A673 (cell line): ENCODE measurements at regions not wholly inside any gene's neighbourhood (a gene's known extent, or its start where the extent isn't known, plus 50 kb on each side); places are given as distances from the start of the nearest gene placed in this dataset.

ENCODE experiments used
- BruUV-seq: library from RNA; stranded (reverse); fragments of 400-500 nt; replicated peaks from 2 replicates; lab custom pipeline; 2021; lab: Mats Ljungman, UMichigan
- CTCF ChIA-PET: fragments of 300-600 bp; sonication (Branson Sonifier 250); formaldehyde crosslinking; loops from one replicate; lab custom pipeline; 2022; ENCODE audit warnings: antibody characterized with exemption; lab: Charles Lee
- POLR2A ChIA-PET: fragments of 300-600 bp; sonication (Branson Sonifier 250); formaldehyde crosslinking; loops from one replicate; lab custom pipeline; 2022; ENCODE audit warnings: antibody characterized with exemption; ENCODE audit not compliant: low non-redundant PET; lab: Charles Lee
- DNase-seq: peaks from one replicate; pipeline ENCODE4 v3.0.0-alpha.2; 2015; ENCODE audit warnings: low spot score
- H3K27ac ChIP-seq: fragments of 200-600 bp; sonication (generic); 2 replicates; pipeline ENCODE4 v1.5.1; 2016; ENCODE audit warnings: mixed run types, low read depth, mild to moderate bottlenecking, mixed read lengths, antibody characterized with exemption, low read length; ENCODE audit not compliant: poor library complexity, severe bottlenecking
- H3K27me3 ChIP-seq: fragments of 200-600 bp; sonication (generic); replicated peaks from 2 replicates; pipeline ENCODE4 v1.6.1; 2017; ENCODE audit warnings: mixed run types, low read depth, mild to moderate bottlenecking, mixed read lengths, antibody characterized with exemption, low read length; ENCODE audit not compliant: insufficient read depth, poor library complexity
- H3K36me3 ChIP-seq: fragments of 200-600 bp; sonication (generic); 2 replicates; pipeline ENCODE4 v1.6.1; 2016; ENCODE audit warnings: mixed run types, mild to moderate bottlenecking, mixed read lengths, antibody characterized with exemption, low read length; ENCODE audit not compliant: insufficient read depth, poor library complexity, severe bottlenecking
- H3K4me1 ChIP-seq: fragments of 200-600 bp; sonication (generic); 2 replicates; pipeline ENCODE4 v1.6.1; 2017; ENCODE audit warnings: mixed run types, mild to moderate bottlenecking, mixed read lengths, antibody characterized with exemption, low read length; ENCODE audit not compliant: insufficient read depth, poor library complexity, severe bottlenecking
- H3K4me3 ChIP-seq: fragments of 200-600 bp; sonication (generic); 2 replicates; pipeline ENCODE4 v1.5.1; 2016; ENCODE audit warnings: low read depth, mixed run types, mild to moderate bottlenecking, mixed read lengths, low read length; ENCODE audit not compliant: poor library complexity, severe bottlenecking
- H3K9me3 ChIP-seq: fragments of 200-600 bp; sonication (generic); 2 replicates; pipeline ENCODE4 v1.6.1; 2016; ENCODE audit warnings: mixed run types, low read depth, mild to moderate bottlenecking, mixed read lengths, antibody characterized with exemption, low read length; ENCODE audit not compliant: poor library complexity, severe bottlenecking
- EZH2 ChIP-seq: fragments of 200-600 bp; sonication (generic); IDR thresholded peaks from 2 replicates; pipeline ENCODE4 v1.6.1; 2017; ENCODE audit warnings: borderline replicate concordance, low read depth, mild to moderate bottlenecking, mixed read lengths, antibody characterized with exemption, low read length; ENCODE audit not compliant: poor library complexity, severe bottlenecking
- intact Hi-C: fragments of 100-400 bp; cut with micrococcal nuclease; formaldehyde crosslinking; loops from one replicate; pipeline ENCODE4 v1.10.0; 2022; ENCODE audit not compliant: unreplicated experiment
- TF ChIP-seq, protein P1 (sequence below): fragments of 300-800, 200-600 bp; sonication (generic); conservative IDR thresholded peaks from 2 replicates; pipeline ENCODE4 v1.5.1; 2017; ENCODE audit warnings: low read depth, mild to moderate bottlenecking, antibody characterized with exemption, low read length, moderate library complexity, mixed read lengths

DNA sequence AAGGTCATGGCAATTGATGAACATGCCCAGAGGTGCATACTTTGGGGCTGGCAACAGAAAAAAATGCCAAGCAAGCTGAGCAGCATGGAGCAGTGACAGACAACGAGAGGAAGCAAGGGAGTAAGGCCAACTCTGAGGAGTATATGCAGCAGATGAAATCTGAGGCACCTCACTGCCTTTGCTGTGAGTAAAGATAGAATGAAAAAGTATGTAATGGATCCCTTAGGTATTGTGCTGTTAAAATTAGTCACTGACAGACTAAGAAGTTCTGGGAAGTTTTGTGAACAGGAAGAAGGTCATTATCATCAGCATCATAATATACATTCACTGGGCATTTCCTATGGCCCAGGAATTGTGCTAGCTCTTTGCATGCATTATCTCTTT, 269.9 kb downstream of the DUSP6 start:
- CTCF ChIA-PET = no interaction called here
- Histone ChIP-seq H3K4me1 (peaks cover 58% of the 10 kb centered on the region), H3K4me3 (no peak overlapping the region), H3K36me3 (no peaks in the 10 kb centered on the region), H3K27me3 (no peaks in the 10 kb centered on the region), H3K27ac (peak overlapping the region; percentile 77), H3K9me3 (no peaks in the 10 kb centered on the region)
- intact Hi-C loops = loop anchor here (5.0 kb wide), 1 partner anchor 75 kb away; no protein-coding TSS in a partner anchor
- BruUV-seq = no TSS peak
- TF ChIP-seq, protein P1, sequence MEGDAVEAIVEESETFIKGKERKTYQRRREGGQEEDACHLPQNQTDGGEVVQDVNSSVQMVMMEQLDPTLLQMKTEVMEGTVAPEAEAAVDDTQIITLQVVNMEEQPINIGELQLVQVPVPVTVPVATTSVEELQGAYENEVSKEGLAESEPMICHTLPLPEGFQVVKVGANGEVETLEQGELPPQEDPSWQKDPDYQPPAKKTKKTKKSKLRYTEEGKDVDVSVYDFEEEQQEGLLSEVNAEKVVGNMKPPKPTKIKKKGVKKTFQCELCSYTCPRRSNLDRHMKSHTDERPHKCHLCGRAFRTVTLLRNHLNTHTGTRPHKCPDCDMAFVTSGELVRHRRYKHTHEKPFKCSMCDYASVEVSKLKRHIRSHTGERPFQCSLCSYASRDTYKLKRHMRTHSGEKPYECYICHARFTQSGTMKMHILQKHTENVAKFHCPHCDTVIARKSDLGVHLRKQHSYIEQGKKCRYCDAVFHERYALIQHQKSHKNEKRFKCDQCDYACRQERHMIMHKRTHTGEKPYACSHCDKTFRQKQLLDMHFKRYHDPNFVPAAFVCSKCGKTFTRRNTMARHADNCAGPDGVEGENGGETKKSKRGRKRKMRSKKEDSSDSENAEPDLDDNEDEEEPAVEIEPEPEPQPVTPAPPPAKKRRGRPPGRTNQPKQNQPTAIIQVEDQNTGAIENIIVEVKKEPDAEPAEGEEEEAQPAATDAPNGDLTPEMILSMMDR = no peak
- no peak for TF ChIP-seq EZH2
- DNase-seq = peak; percentile 76
- POLR2A ChIA-PET = no interaction called here

DNA sequence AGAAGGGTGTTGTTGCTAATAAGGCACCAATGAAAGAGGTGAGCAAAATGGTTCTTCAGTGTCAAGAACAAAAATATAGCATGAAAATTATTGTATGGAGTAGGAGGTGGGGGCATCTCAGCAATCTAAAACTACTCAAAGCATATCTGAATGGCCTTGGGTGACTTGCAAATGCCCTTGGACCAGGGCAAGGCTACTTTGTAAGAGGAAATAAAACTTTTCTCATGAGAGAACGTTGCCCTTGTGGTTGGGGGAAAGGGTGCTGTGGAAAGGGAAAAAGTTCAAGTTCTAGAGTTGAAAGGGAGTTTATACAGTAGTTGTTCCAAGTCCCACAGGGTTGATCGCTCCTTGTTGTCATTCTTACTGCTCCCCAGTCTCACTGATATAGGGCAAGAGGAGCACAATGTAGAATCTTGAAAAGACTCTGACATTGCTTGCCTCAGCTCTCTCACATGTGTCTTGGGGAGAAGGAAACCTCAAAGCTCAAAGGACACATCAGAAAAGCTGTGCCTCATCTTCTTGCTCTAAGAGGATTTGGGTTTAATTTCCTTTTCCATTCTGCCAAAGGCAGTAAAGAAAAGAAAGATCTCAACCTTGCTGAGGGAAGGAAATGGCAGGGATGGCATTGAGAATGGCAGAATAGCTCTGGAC, 270.5 kb downstream of the DUSP6 start:
- no peaks in the 10 kb centered on the region for H3K36me3 ChIP-seq
- intact Hi-C loops = loop anchor here (5.0 kb wide), 1 partner anchor 75 kb away; no protein-coding TSS in a partner anchor
- TSS peak; percentile 61 for BruUV-seq
- H3K4me3 ChIP-seq = no peak overlapping the region
- H3K27ac ChIP-seq = peak overlapping the region; percentile 77
- DNase-seq = peak; percentile 31
- H3K4me1 ChIP-seq = peaks cover 60% of the 10 kb centered on the region
- TF ChIP-seq EZH2 = no peak
- TF ChIP-seq, protein P1 = no peak
- ChIA-PET CTCF (no interaction called here), POLR2A (interaction anchor here (0.9 kb wide), 1 partner anchor 64 kb away, joined by 4 read pairs; no protein-coding TSS in a partner anchor)
- no peaks in the 10 kb centered on the region for H3K27me3 ChIP-seq
- H3K9me3 ChIP-seq = no peaks in the 10 kb centered on the region

DNA sequence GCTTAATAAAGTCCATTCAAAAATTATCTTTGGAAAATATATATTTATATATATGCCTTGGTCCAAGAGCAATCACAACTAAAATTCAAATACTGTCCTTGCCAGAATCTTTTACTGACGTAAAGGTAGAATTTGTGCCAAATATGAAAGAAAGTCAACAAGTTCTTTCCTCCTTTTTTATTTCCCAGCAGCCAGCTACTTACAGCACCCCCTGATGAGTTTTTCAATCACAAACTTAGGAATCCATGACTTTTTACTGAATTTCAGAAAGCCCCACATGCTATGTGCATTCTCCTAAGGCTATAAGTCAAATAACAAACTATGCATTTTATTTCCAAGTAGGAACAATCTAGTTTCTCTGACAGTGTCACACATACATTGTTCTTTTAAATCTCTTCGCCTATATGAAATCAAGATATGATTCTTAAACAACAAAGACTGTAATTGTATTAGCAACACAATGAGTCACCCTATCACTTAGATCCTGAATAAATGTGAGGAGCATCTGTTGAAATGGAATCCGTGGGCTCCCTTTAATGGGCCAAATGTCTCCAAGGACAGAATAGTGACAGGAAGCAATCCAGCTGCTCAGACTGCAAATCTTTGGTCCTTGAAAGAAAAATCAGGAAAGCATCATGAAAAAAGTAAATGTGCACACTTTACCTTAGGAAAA, 271.4 kb downstream of the DUSP6 start:
- TF ChIP-seq EZH2 = no peak
- TF ChIP-seq, protein P1 = no peak
- H3K27me3 ChIP-seq = no peaks in the 10 kb centered on the region
- H3K4me1 ChIP-seq = peaks cover 69% of the 10 kb centered on the region
- H3K9me3 ChIP-seq = no peaks in the 10 kb centered on the region
- intact Hi-C loops = loop anchor here (5.0 kb wide), 1 partner anchor 76 kb away; no protein-coding TSS in a partner anchor
- H3K36me3 ChIP-seq = no peaks in the 10 kb centered on the region
- BruUV-seq = no TSS peak
- H3K27ac ChIP-seq = peak overlapping the region; percentile 77
- POLR2A ChIA-PET = interaction anchor here (0.6 to 0.9 kb wide), 2 partner anchors 63 to 272 kb away, joined by 3 to 4 read pairs; no protein-coding TSS in a partner anchor
- CTCF ChIA-PET = no interaction called here
- no peak overlapping the region for H3K4me3 ChIP-seq
- peak; percentile 97 for DNase-seq
